NT2/D1 (cell line): ENCODE measurements at regions not wholly inside any gene's neighbourhood (a gene's known extent, or its start where the extent isn't known, plus 50 kb on each side); places are given as distances from the start of the nearest gene placed in this dataset.

ENCODE experiments used
- SUZ12 ChIP-seq: IDR thresholded peaks from 2 replicates; pipeline ENCODE4 v1.6.1; 2011; ENCODE audit not compliant: insufficient read length, insufficient read depth; ENCODE audit errors: extremely low read depth
- YY1 ChIP-seq: IDR thresholded peaks from 2 replicates; pipeline ENCODE4 v1.6.1; 2011; ENCODE audit not compliant: insufficient read length, insufficient read depth
- ZNF274 ChIP-seq: IDR thresholded peaks from 2 replicates; pipeline ENCODE4 v1.6.1; 2011; ENCODE audit warnings: mild to moderate bottlenecking, low read depth, low read length

GRCh38 chr5:5649641-5650040, 227.2 kb downstream of the ICE1 start:
- TF ChIP-seq ZNF274 (no peak), SUZ12 (no peak), YY1 (no peak)
